ENCODE measurements at regions not wholly inside any gene's neighbourhood (a gene's known extent, or its start where the extent isn't known, plus 50 kb on each side); places are given as distances from the start of the nearest gene placed in this dataset.

DNA sequence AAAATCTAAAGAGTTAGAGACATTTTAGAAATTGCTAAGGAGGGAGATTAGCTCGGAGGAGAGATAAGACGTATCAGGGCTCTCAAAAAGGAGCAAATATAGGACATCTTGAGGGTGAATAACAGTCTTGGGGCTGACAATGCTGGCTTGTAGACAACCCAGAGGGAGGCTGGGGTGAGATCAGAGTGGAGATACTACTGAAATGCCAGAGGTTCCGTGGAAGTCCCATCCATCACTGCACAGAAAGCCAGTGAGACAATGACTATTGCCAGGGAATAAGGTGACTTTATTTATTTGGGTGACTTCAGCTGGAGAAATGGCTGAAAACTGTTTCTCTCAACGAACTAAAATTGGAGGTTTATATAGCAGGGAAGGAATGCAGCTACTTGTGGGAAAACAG lies 838.1 kb upstream of the AGA start:
- TF ChIP-seq, protein P1, sequence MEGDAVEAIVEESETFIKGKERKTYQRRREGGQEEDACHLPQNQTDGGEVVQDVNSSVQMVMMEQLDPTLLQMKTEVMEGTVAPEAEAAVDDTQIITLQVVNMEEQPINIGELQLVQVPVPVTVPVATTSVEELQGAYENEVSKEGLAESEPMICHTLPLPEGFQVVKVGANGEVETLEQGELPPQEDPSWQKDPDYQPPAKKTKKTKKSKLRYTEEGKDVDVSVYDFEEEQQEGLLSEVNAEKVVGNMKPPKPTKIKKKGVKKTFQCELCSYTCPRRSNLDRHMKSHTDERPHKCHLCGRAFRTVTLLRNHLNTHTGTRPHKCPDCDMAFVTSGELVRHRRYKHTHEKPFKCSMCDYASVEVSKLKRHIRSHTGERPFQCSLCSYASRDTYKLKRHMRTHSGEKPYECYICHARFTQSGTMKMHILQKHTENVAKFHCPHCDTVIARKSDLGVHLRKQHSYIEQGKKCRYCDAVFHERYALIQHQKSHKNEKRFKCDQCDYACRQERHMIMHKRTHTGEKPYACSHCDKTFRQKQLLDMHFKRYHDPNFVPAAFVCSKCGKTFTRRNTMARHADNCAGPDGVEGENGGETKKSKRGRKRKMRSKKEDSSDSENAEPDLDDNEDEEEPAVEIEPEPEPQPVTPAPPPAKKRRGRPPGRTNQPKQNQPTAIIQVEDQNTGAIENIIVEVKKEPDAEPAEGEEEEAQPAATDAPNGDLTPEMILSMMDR (IDR thresholded peaks at IDR 0.05), result no peak
- H3K27me3 ChIP-seq, result no peaks in the 10 kb centered on the region
- H3K27ac ChIP-seq, result no peak overlapping the region
- H3K4me3 ChIP-seq (ENCODE audit: low read depth in 1 of 2, low read length in 1 of 2), result no peak overlapping the region
- no peaks in the 10 kb centered on the region for H3K4me1 ChIP-seq (ENCODE audit: control insufficient read depth in 1 of 2, insufficient read depth in 1 of 2, low read depth in 1 of 2, low read length in 1 of 2)
- no peaks in the 10 kb centered on the region for H3K9me3 ChIP-seq
- no peaks in the 10 kb centered on the region for H3K36me3 ChIP-seq

DNA sequence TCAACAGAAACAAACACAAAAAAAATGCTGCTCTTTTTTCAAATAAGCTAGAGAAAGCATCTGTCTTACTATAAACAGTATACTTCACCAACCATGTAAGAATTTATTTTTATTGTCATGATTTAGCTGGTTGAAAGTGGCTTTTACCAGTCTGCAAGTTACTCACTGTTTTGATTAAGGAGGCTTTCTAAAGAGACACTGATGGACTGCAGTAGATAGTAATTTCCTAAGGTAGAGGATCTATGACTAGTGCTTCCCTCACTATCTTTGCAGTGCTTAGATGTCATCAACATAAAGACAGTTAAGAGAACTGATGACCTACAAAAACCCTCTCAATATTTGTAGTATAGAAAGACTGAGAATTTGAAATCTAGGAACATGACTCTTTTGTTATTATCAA lies 846.2 kb upstream of the AGA start:
- H3K4me3 ChIP-seq (ENCODE audit: low read depth in 1 of 2, low read length in 1 of 2), result no peak overlapping the region
- no peaks in the 10 kb centered on the region for H3K4me1 ChIP-seq (ENCODE audit: control insufficient read depth in 1 of 2, insufficient read depth in 1 of 2, low read depth in 1 of 2, low read length in 1 of 2)
- H3K9me3 ChIP-seq, result no peaks in the 10 kb centered on the region
- H3K27ac ChIP-seq, result no peak overlapping the region
- TF ChIP-seq, protein P1 (IDR thresholded peaks at IDR 0.05), result no peak
- no peaks in the 10 kb centered on the region for H3K36me3 ChIP-seq
- no peaks in the 10 kb centered on the region for H3K27me3 ChIP-seq

DNA sequence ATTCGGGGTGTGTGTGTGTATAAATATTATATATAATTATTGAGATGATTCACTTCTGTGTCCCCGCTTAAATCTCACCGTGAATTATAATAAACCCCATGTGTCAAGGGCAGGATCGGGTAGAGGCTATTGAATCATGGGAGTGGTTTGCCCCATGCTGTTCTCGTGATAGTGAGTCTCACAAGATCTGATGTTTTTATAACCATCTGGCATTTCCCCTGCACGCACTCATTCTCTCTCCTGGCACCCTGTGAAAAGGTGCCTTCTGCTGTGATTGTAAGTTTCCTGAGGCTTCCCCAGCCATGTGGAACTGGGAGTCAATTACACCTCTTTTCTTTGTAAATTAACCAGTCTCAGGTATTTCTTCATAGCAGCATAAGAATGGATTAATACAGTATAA lies 851.4 kb upstream of the AGA start:
- Histone ChIP-seq H3K4me1 (ENCODE audit: control insufficient read depth in 1 of 2, insufficient read depth in 1 of 2, low read depth in 1 of 2, low read length in 1 of 2) (no peaks in the 10 kb centered on the region), H3K27me3 (no peaks in the 10 kb centered on the region), H3K9me3 (no peaks in the 10 kb centered on the region), H3K4me3 (ENCODE audit: low read depth in 1 of 2, low read length in 1 of 2) (no peak overlapping the region), H3K36me3 (no peaks in the 10 kb centered on the region), H3K27ac (no peak overlapping the region)
- TF ChIP-seq, protein P1 (IDR thresholded peaks at IDR 0.05), result no peak

DNA sequence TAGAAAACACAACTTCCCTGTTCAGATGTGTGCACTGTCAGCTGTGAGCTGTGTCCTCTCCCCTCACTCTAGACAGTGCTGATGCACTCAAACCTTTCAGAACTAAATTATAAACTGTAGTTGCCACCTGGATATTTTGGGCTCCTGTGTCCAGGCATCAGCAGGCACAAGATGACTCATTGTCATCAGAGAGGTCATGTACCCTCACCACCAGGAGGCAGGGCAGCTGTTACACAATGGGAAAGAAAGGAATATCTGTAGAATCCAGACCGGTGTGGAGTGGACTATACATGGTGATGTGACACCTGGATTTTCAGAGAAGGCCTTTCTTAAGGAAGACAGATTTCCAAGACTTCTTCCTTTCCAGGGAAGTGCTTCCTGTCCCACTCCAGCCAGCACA lies 854.4 kb upstream of the AGA start:
- H3K27ac ChIP-seq, result no peak overlapping the region
- no peaks in the 10 kb centered on the region for H3K9me3 ChIP-seq
- TF ChIP-seq, protein P1 (IDR thresholded peaks at IDR 0.05), result no peak
- H3K36me3 ChIP-seq, result no peaks in the 10 kb centered on the region
- H3K4me1 ChIP-seq (ENCODE audit: control insufficient read depth in 1 of 2, insufficient read depth in 1 of 2, low read depth in 1 of 2, low read length in 1 of 2), result no peaks in the 10 kb centered on the region
- H3K4me3 ChIP-seq (ENCODE audit: low read depth in 1 of 2, low read length in 1 of 2), result no peak overlapping the region
- no peaks in the 10 kb centered on the region for H3K27me3 ChIP-seq

DNA sequence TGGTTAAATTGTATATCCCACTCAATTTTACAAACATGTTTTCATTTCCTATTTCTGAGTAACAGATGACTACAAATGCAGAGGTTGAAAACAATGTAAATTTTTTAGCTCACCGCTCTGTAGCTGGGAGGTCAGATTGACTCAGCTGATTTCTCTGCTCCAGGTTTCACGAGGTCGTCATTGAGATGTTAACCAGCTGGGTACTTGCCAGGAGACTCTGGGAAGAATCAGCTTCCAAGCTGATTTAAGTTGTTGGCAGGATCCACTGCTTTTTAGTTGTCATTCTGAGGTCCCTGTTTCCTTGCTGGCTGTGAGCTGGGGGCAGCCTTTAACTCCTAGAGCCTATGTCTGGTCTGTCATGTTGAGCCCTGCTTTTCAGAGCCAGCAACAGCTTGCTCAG lies 864.3 kb upstream of the AGA start:
- H3K4me3 ChIP-seq (ENCODE audit: low read depth in 1 of 2, low read length in 1 of 2), result no peak overlapping the region
- TF ChIP-seq, protein P1 (IDR thresholded peaks at IDR 0.05), result no peak
- H3K9me3 ChIP-seq, result no peaks in the 10 kb centered on the region
- H3K27me3 ChIP-seq, result no peaks in the 10 kb centered on the region
- no peak overlapping the region for H3K27ac ChIP-seq
- H3K4me1 ChIP-seq (ENCODE audit: control insufficient read depth in 1 of 2, insufficient read depth in 1 of 2, low read depth in 1 of 2, low read length in 1 of 2), result no peaks in the 10 kb centered on the region
- no peaks in the 10 kb centered on the region for H3K36me3 ChIP-seq

DNA sequence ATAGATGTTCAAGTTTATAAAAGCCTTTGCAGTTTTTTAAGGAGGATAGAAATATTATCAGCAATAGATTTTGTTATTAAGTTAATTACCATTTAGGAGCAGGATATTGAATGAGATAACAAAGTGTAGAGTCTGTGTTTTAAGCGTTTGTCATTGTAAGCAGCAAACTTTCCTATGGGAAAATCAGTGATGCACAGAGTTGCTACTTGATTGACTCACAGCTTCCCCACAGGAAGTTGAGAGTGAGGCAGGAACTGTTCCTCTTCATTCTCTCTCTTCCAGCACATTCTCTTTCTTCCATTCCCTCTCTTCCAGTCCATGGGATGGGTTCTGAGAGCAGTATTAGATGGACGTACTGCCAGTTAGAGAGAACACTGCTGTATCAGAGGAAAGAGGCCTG lies 867.7 kb upstream of the AGA start:
- TF ChIP-seq, protein P1 (IDR thresholded peaks at IDR 0.05), result no peak
- Histone ChIP-seq H3K9me3 (no peaks in the 10 kb centered on the region), H3K27ac (no peak overlapping the region), H3K27me3 (no peaks in the 10 kb centered on the region), H3K4me1 (ENCODE audit: control insufficient read depth in 1 of 2, insufficient read depth in 1 of 2, low read depth in 1 of 2, low read length in 1 of 2) (no peaks in the 10 kb centered on the region), H3K36me3 (no peaks in the 10 kb centered on the region), H3K4me3 (ENCODE audit: low read depth in 1 of 2, low read length in 1 of 2) (no peak overlapping the region)
